ENCODE measurements at regions not wholly inside any gene's neighbourhood (a gene's known extent, or its start where the extent isn't known, plus 50 kb on each side); places are given as distances from the start of the nearest gene placed in this dataset.

DNA sequence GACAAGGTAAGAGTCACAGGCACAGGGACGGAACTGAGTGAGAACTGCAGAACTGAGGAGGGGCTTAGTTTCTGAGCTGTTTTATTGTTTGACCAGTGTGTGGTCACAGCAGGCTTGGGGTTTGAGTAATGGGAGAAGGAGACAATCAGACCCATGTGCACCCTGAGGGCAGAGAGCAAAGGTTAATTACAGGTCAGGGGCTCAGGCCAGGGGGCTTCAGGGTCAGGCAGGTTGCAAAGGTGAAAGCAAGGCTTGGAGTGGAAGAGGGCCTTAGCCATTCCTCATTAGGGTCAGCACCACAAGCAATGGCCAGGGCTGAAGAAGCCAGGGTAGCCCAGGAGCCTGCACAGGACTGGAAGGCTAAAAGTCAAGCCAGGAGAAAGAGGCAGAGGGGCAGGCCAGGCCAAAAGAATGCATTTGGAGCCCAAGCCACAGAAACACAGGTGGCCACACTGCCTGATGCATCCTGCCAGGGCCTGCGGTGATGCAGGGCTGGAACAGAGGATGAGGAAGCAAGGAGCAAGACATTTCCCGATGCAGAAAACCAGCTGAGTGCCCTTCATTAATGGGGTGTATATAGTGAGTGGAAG, 209.8 kb upstream of the GYPC start:
- DNase-seq (ENCODE audit: low read depth in 3 of 3, low spot score in 1 of 3) = no peak

DNA sequence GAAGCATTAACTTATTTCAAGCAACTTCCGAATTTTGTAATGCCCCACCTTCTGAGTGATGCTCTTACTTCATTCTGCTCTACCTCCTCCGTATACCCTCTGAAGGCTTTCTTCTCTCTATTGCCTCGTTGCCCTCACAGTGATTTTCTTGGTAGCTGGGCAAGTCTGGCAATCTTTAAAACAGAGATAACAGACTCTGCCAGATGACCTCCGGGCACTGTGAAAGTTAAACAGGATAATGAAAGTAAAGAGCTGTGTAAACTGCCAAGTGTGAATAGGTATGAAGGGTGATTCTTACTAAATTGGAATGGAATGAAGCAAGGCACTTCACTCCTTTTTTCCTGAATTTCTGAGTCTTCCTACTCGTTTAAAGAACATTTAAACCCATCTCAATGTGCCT, 207.3 kb upstream of the GYPC start:
- no peak for DNase-seq (ENCODE audit: low read depth in 3 of 3, low spot score in 1 of 3)

DNA sequence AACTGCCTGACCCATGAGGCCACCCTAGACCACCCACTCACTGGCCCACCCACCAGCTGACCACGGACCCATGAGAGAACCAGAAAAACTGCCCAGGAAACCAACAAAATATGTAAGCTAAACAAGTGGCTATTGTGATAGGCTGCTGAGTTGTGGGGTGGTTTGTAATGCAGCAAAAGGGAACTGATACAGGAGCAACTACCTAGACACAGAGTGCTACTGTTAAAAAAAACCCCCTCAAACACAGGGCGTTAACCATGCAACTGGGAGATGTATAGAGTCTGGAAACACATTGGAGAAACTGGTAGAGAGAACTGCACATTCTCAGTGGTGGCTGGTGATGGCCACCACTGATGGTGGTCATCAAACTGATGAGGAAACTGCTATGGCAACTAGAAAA, 206.3 kb upstream of the GYPC start:
- no peak for DNase-seq (ENCODE audit: low read depth in 3 of 3, low spot score in 1 of 3)

DNA sequence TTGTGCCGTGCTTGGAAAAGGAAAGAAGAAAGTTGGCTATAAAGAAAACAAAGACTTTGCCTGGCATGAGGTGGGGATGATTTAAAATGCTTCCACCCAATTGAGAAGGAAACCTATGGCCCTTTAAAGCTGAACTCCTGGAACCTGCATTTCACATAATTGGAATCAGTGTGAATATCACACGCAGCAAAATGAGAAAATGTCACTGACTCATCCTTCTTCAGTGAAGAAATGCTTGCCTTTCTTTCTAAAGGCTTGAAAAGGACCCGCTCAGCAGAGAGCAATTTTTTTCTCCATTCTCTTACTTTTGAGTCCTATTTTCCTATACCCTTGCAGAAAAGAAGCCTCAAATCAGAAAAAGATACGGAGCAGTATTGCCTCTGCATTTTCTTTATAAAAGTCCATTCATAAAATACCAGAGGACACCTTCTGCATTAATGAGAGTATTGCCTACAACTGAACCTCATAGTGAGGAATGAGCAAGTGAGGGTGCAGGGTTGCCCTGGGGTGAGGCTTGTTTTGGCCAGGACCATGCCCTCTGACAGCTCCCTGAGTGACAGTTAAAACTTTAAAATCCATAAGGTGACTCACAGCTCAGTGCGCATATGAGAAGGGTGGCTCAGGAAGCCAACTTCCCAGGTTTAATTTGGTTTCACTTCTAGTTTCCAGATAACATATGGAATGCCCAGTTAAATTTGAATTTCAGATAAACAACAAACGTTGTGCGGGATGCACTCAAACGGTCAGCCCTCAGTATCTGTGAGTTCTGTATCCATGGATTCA, 191.9 kb upstream of the GYPC start:
- DNase-seq (ENCODE audit: low read depth in 3 of 3, low spot score in 1 of 3) = no peak

DNA sequence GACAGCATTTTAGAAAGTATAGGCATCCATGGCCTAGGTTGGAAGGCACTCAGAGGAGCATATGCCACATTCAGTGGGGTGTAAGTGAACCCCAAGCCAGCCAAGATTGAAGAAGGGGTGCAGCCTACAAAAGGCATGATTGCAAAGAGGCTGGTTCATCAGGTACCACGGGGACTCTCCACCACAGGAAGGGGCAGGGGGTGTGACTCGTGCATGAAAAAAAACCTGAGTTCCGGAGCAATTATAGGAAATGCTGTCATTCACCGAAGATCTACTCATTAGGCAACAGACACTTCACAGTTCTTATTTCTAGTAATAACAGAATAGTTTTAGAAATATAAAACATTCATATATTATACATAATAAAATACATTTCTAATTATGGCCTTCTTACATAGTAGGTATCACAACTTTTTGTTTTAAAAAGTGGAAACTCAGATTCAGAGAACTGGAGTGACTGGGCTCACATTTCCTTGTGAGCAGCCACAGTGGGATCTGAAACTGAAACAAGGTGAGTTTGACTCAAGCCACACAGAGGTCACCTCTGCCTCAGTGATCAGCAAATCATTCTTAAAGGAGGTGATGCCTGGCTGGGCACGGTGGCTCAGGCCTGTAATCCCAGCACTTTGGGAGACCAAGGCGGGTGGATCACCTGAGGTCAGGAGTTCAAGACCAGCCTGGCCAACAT, 188.4 kb upstream of the GYPC start:
- no peak for DNase-seq (ENCODE audit: low read depth in 3 of 3, low spot score in 1 of 3)

DNA sequence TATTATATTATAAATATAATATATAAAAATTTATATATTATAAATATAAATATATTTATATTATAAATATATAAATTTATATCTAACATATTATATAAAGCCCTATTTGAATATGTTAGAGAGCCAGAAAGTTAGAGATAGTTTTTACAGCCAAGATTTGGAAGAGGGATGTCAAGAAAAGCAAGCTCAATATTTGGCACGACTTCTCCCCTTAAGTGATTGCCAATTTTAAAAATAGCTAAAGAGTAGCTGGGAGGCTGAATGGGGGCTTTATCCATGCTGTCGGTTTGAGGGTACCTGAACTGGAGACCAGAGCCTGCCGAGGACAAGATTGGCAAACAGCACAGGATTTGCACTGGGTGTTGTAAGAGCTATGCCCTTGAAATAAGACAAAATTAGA, 180.9 kb upstream of the GYPC start:
- no peak for DNase-seq (ENCODE audit: low read depth in 3 of 3, low spot score in 1 of 3)

DNA sequence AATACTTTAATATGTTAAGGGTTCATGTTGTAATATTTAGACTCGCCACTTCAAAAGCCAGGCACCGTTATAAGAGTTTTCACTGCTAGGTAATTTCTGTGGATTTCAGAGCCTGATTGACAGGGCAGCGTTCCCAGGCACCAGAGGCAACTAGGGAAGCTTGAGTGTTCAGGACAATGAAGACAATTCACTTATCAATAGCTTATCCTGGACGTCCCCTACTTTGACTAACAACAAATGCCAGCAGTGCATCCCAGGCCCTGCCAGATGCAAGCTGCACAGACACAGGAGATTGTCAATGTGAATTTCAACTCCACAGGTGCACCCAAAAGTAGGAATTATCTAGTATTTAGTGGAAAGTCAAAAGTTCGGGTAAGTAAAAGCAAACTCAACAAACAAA, 179.3 kb upstream of the GYPC start:
- DNase-seq (ENCODE audit: low read depth in 3 of 3, low spot score in 1 of 3) = no peak

DNA sequence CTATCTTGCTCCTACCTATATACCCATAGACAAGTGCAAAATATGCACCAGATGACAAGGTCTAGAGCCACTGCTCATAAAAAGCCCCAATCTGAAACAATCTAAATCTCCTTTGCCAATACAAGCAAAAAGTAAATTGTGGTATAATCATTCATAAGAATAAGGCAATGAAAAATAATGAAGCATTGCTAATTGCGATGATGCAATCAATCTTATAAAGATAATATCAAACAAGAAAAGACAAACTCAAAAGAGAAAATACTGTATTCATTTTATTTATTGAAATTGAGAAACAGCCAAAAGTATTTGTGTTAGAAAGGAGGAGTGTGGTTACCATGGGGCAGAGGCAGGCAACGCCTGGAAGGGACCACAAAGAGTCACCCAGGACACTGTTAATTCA, 175.9 kb upstream of the GYPC start:
- no peak for DNase-seq (ENCODE audit: low read depth in 3 of 3, low spot score in 1 of 3)

DNA sequence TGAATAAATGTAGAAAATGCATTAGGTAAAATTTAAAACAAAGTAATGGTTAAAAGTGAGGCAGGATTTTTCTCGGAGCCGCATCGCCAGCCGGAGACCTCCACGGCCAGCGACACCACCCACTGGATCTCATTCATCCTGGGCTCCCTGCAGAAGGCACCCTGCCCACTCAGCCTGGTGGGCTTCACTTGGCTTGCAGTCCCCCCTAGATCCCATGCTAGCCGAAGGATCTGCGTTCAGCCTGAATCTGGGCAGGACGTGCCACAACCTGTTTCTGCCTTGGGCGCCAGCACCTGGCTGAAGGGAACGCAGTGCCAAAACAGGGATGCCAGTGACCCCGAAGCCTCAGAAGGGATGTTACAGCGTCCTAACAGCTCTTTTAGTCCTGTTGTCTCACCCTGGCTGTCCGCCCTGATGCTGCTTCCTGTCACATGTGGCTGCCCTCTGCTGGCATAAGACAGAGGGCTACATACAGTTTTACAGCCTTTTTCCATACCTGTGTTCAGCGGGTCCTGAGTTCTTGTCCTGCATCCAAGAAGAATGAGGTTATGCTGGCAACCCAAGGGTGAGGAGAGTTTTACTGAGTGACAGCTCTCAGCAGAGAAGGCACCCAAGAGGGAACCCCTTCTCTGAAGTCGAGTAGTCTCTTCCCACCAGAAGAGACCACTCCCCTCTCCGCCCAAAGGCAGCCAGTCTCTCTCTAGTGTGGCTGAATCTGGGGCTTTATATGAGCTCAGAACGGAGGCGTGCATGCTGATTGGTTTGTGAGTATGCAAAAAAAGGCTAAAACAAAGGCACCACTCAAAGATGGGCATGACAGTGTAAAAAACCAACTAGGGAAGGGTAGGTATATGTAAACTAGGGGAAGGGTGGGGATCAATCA, 173.1 kb upstream of the GYPC start:
- no peak for DNase-seq (ENCODE audit: low read depth in 3 of 3, low spot score in 1 of 3)

DNA sequence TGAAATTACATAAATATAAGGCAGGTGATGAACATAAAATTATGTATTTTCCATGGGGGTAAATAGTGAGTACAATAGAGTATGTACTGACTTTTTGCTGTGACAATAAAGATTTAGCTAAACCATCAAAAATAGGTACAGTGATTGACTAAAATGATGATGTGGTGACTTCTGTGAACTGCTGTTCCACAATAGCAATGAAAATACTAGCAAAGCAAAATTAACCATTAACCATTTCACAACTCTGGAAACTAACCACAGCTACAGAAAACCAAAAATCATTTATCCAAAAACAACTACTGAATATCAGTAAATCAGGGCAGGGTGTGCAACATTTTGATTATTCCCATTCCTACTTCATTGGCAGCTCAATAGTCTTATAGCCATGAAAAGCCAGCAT, 161.4 kb upstream of the GYPC start:
- no peak for DNase-seq (ENCODE audit: low read depth in 3 of 3, low spot score in 1 of 3)

DNA sequence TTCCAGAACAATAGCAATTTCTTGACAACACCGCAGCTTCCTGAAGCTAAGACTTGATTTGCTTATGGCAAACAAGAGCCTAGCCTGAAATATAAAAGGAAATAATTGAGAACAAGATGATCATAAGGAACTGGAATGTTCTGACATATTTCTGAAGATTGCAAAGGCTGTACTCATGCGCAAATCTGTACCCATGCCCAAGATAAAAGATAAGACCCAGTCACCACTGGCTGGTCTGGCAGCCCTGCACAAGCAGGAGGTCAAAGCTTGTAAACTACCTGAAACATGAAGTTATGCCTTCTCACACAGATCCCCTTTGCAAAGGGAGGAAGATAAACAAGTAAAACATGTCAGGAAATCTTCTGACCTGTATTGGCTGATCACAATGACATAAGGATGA, 160.8 kb upstream of the GYPC start:
- no peak for DNase-seq (ENCODE audit: low read depth in 3 of 3, low spot score in 1 of 3)

DNA sequence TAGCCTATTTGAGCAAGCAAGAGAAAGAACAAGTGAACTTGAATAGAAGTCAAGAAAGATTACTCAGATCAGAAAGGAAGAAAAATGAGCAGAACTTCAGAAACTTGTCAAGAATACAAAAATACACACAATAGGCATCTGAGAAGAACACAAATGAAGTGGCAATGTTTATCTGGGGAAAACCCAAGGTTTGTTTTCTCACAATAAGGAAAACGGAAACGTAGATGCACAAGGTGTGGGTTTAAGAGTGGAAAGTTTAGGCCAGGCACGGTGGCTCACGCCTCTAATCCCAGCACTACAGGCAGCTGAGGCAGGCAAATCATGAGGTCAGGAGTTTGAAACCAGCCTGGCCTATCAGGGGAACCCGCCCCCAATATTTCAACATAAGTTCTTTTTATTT, 159.5 kb upstream of the GYPC start:
- no peak for DNase-seq (ENCODE audit: low read depth in 3 of 3, low spot score in 1 of 3)

DNA sequence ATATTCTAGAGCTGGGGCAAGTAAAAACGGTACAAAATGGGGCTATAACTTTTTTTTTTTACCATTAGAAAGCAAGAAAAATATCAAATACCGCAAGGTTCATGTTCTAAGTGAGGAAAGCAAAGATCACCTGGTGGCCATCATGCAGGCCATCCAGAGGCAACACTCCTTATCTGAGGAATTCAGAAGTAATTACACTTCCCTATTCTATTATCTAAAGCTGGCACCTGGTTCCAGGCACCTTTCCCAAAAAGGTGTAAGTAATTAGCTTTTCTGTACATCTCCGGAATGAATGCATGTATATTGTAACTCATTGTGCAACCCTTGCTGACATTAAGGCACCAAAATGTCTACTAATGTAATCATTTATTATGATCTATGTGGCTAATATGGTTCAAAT, 152.5 kb upstream of the GYPC start:
- no peak for DNase-seq (ENCODE audit: low read depth in 3 of 3, low spot score in 1 of 3)

DNA sequence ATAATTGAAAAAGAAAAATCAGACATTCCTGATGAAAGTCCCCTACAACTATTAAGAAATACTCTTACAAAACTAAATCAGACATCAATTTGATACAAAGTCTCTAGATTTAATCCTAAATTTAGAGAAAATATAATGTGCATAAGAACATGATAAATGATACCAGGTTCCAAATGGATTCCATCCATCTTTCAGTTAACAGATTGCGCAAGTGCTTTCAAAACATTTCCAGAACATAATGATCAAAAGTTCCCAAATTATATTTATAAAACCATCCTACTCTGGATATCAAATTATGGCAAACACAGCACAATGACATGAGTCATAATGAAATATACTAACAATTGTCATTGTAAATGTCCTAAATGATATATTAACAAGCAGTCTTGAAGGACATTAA, 151.0 kb upstream of the GYPC start:
- no peak for DNase-seq (ENCODE audit: low read depth in 3 of 3, low spot score in 1 of 3)

DNA sequence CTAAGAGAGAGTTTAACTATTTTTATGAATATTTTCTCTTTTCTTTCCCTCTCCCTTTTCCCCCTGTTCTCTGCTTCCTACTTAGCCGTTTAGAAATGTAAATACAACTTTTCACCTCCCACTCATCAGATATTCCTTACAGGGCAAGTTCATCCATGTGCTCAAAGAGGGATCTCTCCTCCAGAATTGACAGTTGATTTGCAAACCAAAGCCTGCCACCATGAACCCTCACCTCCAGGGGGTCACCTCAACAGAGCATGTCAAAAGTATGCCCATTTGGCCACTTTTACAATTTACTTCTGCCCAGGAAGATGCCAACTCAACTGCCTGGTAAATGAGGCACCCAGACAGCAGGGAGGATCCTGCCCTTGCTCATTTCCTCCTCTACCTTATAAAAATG, 149.2 kb upstream of the GYPC start:
- DNase-seq (ENCODE audit: low read depth in 3 of 3, low spot score in 1 of 3) = no peak

DNA sequence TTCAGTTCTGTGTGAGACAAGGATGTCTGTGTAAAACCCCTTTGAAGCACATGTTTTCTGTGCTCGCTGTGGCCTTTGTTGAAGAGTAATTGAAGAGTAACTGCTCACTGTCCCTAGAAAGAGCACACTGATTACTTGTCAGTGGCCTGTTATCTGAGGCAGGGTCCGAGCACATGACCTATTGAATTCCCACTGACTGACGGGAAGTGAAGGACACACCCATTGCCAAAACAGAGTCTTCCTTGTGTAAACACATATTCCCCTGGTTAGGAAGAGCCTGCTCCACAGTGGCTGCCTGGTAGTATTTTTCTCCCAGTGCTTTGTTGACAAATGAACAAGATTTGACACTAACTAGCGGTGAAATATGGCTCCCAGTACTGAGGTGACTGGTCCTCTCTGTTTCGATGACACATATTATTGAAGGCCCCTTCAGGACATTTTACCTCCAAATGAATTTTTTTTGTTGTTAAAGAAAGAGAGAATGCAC, 148.5 kb upstream of the GYPC start:
- DNase-seq (ENCODE audit: low read depth in 3 of 3, low spot score in 1 of 3) = no peak

DNA sequence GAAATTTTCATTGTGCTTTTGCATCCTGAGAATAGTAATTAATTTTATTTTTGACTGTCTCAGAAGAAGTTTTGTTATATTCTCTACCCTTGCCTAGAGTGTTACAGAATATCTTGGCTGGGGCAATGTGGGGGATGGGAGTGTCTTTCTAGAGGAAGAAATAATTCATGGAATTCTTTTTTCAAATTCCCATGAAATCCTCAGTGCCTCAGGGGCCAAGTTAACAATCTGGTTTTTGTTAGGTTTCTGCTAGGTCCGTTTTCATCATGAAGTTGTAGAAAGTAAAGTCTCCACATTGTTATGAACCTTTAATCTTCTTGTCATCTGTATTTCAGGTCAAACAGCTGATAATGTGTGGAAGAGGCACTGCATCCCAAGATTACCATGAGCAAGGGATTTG, 145.6 kb upstream of the GYPC start:
- no peak for DNase-seq (ENCODE audit: low read depth in 3 of 3, low spot score in 1 of 3)

DNA sequence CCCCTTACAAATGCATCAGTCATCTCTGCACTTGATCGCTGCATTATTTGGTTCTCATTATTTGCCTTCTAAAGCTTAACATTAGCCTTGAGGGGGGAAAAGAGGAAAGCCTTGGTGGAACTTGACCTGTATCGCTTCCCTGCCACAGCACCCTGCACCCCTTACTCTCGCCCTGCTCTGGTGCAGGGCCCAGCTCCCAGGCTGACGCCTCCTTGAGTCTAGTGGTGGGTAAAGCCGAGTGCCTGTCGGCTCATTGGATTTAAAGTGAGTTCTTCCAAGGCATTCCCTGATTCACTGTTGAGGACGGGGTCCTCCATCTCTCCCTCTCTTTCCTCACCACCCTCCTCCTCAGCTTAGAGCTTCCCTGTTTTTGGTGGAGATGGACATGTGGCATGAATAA, 145.0 kb upstream of the GYPC start:
- DNase-seq (ENCODE audit: low read depth in 3 of 3, low spot score in 1 of 3) = no peak

DNA sequence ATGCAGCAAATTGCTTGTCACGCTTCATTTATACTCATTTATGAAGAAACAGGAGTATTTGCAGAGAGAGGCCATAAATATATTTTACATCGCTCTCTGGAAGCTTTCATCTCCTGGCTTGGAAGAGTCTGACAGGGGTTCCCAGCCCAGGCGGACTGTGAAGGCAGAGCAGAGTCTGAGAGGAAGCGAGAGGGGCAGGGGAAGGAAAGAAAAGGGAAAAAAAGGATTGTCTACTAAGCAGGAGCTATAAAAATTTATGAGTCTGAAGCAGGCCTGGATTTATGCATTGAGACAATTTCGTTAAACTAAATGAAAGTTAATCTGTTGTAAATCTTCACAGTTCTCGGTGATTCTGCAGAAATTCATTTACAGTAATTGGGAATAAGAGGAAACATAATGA, 143.9 kb upstream of the GYPC start:
- DNase-seq (ENCODE audit: low read depth in 3 of 3, low spot score in 1 of 3) = no peak

DNA sequence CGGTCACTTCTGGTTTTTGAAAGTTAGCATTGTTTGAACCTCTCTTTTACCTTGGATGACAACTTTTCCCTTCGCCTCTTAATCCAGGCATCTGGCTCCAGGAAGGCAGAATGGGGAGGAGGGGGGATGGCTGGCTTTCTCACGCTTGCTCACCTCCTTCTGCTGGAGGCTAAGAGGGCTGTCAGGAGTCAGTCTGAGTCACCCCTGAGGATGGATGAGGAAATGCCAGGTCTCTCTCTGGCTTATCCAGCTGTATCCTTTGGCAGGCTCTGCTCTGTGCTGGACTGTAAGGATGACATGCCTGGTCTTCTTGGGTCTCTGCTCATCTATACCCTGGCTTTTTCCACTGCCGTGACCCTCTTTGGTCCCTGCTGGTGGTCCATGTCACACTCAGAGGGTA, 142.9 kb upstream of the GYPC start:
- no peak for DNase-seq (ENCODE audit: low read depth in 3 of 3, low spot score in 1 of 3)

DNA sequence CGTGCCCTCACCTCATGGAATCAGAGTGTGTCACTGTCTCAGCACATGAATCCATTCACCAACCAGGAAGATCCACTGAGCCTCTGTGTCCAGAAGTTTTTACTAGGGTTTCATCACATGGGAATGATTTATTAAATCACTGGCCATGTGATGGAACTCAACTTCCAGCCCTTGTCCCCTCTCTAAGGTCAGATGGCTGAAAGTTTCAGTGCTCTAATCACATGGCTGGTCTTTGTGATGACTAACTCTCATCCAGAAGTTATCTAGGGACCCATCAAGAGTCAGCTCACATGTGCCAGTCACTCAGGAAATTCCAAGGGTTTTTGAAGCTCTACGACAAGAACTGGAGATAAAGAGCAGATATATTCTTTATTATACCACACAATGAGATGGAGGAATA, 140.5 kb upstream of the GYPC start:
- DNase-seq (ENCODE audit: low read depth in 3 of 3, low spot score in 1 of 3) = no peak

DNA sequence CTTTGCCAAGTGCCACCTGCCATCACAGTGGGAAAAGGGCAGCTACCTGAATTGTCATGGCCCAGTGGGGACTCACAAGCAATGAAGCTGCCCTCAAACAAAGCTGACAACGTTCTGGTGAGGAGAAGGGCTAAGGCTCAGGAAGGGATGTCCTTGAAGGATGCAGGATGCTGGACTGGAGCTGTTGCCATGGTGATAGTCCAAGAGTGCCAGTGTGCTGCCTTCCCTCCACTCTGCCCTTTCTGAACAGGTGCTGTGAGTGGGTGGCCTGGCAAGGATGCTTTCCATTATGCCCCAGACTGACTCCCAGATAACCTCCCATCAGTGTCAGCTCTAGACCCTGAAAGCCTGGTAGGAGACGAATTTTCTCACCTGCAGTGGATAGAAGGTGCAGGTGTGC, 137.8 kb upstream of the GYPC start:
- no peak for DNase-seq (ENCODE audit: low read depth in 3 of 3, low spot score in 1 of 3)
